Left forelimb (tissue), 1 donor: ENCODE measurements at regions not wholly inside any gene's neighbourhood (a gene's known extent, or its start where the extent isn't known, plus 50 kb on each side); places are given as distances from the start of the nearest gene placed in this dataset.

Experiments
- DNase-seq: peaks from one replicate; pipeline ENCODE4 v3.0.0-alpha.2; 2018; ENCODE audit warnings: low spot score

DNA sequence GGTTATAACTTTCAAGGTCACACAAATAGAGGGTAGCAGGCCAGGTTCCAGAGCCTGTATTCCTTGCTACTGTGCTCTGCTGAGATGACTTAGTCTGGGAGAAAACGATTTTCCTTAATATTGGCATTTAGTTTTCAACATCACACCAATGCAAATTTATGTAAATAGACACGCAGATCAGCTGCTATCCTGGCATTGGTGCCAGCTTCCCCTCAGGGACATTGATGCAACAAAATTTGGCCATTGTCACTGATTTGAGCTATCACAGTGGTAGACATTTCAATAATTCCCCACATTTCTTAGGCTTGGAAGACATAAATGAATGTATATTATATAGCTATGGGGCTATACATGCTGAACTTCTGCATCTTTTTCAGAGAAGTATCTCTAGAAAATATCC lies 71.6 kb upstream of the ASTN2 start:
- no peak for DNase-seq

GRCh38 chr9:117485176-117485575 lies 70.3 kb upstream of the ASTN2 start:
- DNase-seq = no peak

DNA sequence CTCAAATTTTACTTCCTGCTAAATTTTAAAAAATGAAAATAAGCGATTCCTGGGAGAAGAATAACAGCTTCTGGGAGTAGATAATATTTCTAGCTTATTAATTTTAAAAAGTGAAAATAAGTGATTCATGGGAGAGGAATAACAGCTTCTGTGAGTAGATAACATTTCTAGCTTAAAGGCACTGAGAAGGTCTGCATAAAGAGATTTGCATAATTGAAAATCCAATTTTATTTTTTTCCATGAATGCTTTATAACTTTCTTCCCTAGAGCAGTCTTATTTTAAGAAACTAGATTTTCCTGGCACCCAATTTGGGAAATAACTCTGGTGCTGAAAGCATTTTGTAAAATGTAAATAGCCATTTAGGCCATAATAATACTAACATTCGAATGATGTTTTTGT lies 65.9 kb upstream of the ASTN2 start:
- no peak for DNase-seq

- DNase-seq = no peak
Measured at GRCh38 chr9:117480253-117480652, 65.4 kb upstream of the ASTN2 start.

DNA sequence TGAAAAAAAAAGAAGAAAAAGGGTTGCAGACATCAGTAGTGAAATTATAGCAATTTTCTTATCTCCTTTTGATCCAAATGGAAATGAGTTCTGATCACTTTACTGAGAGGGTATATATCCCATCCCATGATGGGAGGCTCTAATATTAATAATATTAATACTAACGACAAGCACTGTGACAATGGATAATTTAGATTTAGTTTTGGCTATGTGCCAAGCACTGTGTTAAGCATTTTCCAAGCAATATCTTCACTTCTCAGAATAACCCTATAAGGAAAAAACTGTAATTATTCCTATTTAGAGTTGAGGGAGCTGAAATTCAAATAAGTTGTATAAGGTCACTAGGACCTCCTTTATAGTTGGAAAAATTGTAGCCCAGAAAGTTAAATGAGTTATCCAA lies 58.4 kb upstream of the ASTN2 start:
- no peak for DNase-seq

- no peak for DNase-seq
Measured at GRCh38 chr9:117470902-117471301, 56.0 kb upstream of the ASTN2 start.

- DNase-seq = no peak
Measured at GRCh38 chr9:117470455-117470854, 55.6 kb upstream of the ASTN2 start.

- DNase-seq = no peak
Measured at GRCh38 chr9:117466111-117466510, 51.3 kb upstream of the ASTN2 start.

GRCh38 chr9:117465706-117466105 lies 50.8 kb upstream of the ASTN2 start:
- no peak for DNase-seq

DNA sequence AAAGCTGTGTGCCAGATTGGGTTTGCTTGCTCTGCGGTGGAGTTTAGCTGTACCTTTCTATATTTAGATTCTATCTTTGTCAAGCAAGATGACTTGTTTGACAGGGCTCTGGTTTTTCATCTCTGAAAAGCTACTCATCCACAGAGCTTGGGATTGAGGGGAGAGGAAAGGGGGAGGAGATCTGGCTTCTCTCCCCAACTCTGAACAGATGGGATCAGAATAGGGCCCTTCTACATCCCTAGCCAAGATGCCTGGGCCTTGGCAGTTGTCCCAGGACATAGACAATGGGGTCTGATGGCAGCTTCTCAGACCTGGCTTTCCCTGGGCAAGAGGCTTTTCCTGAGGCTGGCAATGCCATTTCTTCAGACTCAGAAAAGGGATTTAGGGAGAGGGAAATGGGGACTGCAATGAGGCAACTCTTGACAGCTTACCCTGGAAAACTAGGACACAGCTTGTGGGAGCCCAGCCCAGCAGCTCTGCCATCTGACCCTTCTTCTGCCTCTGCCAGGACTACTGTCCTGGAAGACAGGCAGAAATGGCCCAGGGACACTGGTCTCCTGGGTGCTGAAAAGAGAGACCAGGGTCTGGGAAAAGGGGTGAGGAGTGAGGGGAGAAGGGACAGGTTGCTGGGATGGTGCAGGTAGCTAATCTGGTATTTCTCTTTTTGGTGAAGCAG lies 50.2 kb upstream of the ASTN2 start:
- DNase-seq = no peak
